Loucy (cell line): ENCODE measurements at regions not wholly inside any gene's neighbourhood (a gene's known extent, or its start where the extent isn't known, plus 50 kb on each side); places are given as distances from the start of the nearest gene placed in this dataset.

Source experiments
- H2AFZ ChIP-seq: fragments of 200-600 bp; sonication (generic); 2 replicates; pipeline ENCODE4 v1.6.0; 2016; ENCODE audit warnings: antibody characterized with exemption, mild to moderate bottlenecking, low read length, moderate library complexity
- H3F3A ChIP-seq: fragments of 200-600 bp; 2 replicates; pipeline ENCODE4 v1.6.0; 2016; ENCODE audit warnings: antibody characterized with exemption, low read depth, mild to moderate bottlenecking
- H3K27me3 ChIP-seq: fragments of 200-600 bp; sonication (generic); 2 replicates; pipeline ENCODE4 v1.6.1; 2014; ENCODE audit warnings: low read length, mild to moderate bottlenecking; ENCODE audit not compliant: insufficient read depth, poor library complexity, severe bottlenecking
- H3K36me3 ChIP-seq: fragments of 200-600 bp; sonication (generic); 2 replicates; pipeline ENCODE4 v1.6.1; 2016; ENCODE audit warnings: low read length; ENCODE audit not compliant: insufficient read depth
- H3K4me1 ChIP-seq: fragments of 200-600 bp; sonication (generic); 2 replicates; pipeline ENCODE4 v1.5.1; 2014; ENCODE audit warnings: low read length, mild to moderate bottlenecking; ENCODE audit not compliant: insufficient read depth, poor library complexity, severe bottlenecking
- H3K4me2 ChIP-seq: fragments of 200-600 bp; sonication (generic); 2 replicates; pipeline ENCODE4 v1.6.0; 2014; ENCODE audit warnings: antibody characterized with exemption, low read length, low read depth, mild to moderate bottlenecking; ENCODE audit not compliant: poor library complexity, severe bottlenecking
- H3K4me3 ChIP-seq: fragments of 200-600 bp; sonication (generic); 2 replicates; pipeline ENCODE4 v1.5.1; 2014; ENCODE audit warnings: low read length, mild to moderate bottlenecking, mixed read lengths; ENCODE audit not compliant: poor library complexity, severe bottlenecking
- H3K79me2 ChIP-seq: fragments of 200-600 bp; sonication (generic); 2 replicates; pipeline ENCODE4 v1.6.1; 2014; ENCODE audit warnings: low read length; ENCODE audit not compliant: insufficient read depth
- H3K9ac ChIP-seq: fragments of 200-600 bp; sonication (generic); 2 replicates; pipeline ENCODE4 v1.6.0; 2014; ENCODE audit warnings: mild to moderate bottlenecking, low read depth, low read length, moderate library complexity; ENCODE audit not compliant: poor library complexity, severe bottlenecking
- H3K9me2 ChIP-seq: fragments of 200-600 bp; sonication (generic); replicated peaks from 2 replicates; pipeline ENCODE4 v1.6.1; 2016; ENCODE audit warnings: low read depth, low read length, mixed read lengths
- H3K9me3 ChIP-seq: fragments of 200-600 bp; sonication (generic); 2 replicates; pipeline ENCODE4 v1.6.1; 2014; ENCODE audit warnings: mild to moderate bottlenecking, antibody characterized with exemption, low read length, low read depth; ENCODE audit not compliant: insufficient read depth
- H4K20me1 ChIP-seq: fragments of 200-600 bp; sonication (generic); 2 replicates; pipeline ENCODE4 v1.6.0; 2014; ENCODE audit warnings: antibody characterized with exemption, low read length, mild to moderate bottlenecking; ENCODE audit not compliant: insufficient read depth, poor library complexity, severe bottlenecking
- CTCF ChIP-seq: fragments of 200-600 bp; sonication (generic); conservative IDR thresholded peaks from 2 replicates; pipeline ENCODE4 v1.5.1; 2014; ENCODE audit warnings: mild to moderate bottlenecking, antibody characterized with exemption, low read length
- EZH2phosphoT487 ChIP-seq: fragments of 200-600 bp; IDR thresholded peaks from 2 replicates; pipeline ENCODE4 v1.6.1; 2018; ENCODE audit warnings: antibody characterized with exemption, mild to moderate bottlenecking, moderate library complexity, borderline replicate concordance

- no peaks in the 10 kb centered on the region for H3K79me2 ChIP-seq
- no peak overlapping the region for H2AFZ ChIP-seq
- H3F3A ChIP-seq = no peaks in the 10 kb centered on the region
- no peak overlapping the region for H3K4me2 ChIP-seq
- TF ChIP-seq EZH2phosphoT487 = no peak
- TF ChIP-seq CTCF = no peak
- no peak overlapping the region for H3K9ac ChIP-seq
- H3K36me3 ChIP-seq = no peaks in the 10 kb centered on the region
- no peak overlapping the region for H3K4me3 ChIP-seq
- H3K27me3 ChIP-seq = no peaks in the 10 kb centered on the region
- no peaks in the 10 kb centered on the region for H3K4me1 ChIP-seq
- no peaks in the 10 kb centered on the region for H4K20me1 ChIP-seq
- H3K9me3 ChIP-seq = no peaks in the 10 kb centered on the region
- H3K9me2 ChIP-seq = no peaks in the 10 kb centered on the region
Observed at GRCh38 chr5:44486591-44486990, 97.4 kb upstream of the FGF10 start.

- Histone ChIP-seq H3F3A (no peaks in the 10 kb centered on the region), H4K20me1 (no peaks in the 10 kb centered on the region), H3K9me3 (no peaks in the 10 kb centered on the region), H3K79me2 (no peaks in the 10 kb centered on the region), H3K9ac (no peak overlapping the region), H3K4me2 (no peak overlapping the region), H3K4me1 (no peaks in the 10 kb centered on the region), H3K9me2 (no peaks in the 10 kb centered on the region), H2AFZ (no peak overlapping the region), H3K4me3 (no peak overlapping the region), H3K27me3 (no peaks in the 10 kb centered on the region), H3K36me3 (no peaks in the 10 kb centered on the region)
- TF ChIP-seq EZH2phosphoT487 (no peak), CTCF (no peak)
Observed at GRCh38 chr5:44454002-44454401, 64.8 kb upstream of the FGF10 start.

GRCh38 chr5:44446399-44446798, 57.2 kb upstream of the FGF10 start:
- H2AFZ ChIP-seq = no peak overlapping the region

More at GRCh38 chr5:44446399-44446798, 57.2 kb upstream of the FGF10 start:
- H3K4me3 ChIP-seq = no peak overlapping the region
- no peaks in the 10 kb centered on the region for H3F3A ChIP-seq
- TF ChIP-seq EZH2phosphoT487 (no peak), CTCF (no peak)
- no peaks in the 10 kb centered on the region for H4K20me1 ChIP-seq
- no peaks in the 10 kb centered on the region for H3K36me3 ChIP-seq
- no peaks in the 10 kb centered on the region for H3K27me3 ChIP-seq
- no peaks in the 10 kb centered on the region for H3K9me2 ChIP-seq
- no peaks in the 10 kb centered on the region for H3K79me2 ChIP-seq
- no peaks in the 10 kb centered on the region for H3K4me1 ChIP-seq
- H3K4me2 ChIP-seq = no peak overlapping the region
- H3K9ac ChIP-seq = no peak overlapping the region
- no peaks in the 10 kb centered on the region for H3K9me3 ChIP-seq
